ENCODE measurements at regions not wholly inside any gene's neighbourhood (a gene's known extent, or its start where the extent isn't known, plus 50 kb on each side); places are given as distances from the start of the nearest gene placed in this dataset.

DNA sequence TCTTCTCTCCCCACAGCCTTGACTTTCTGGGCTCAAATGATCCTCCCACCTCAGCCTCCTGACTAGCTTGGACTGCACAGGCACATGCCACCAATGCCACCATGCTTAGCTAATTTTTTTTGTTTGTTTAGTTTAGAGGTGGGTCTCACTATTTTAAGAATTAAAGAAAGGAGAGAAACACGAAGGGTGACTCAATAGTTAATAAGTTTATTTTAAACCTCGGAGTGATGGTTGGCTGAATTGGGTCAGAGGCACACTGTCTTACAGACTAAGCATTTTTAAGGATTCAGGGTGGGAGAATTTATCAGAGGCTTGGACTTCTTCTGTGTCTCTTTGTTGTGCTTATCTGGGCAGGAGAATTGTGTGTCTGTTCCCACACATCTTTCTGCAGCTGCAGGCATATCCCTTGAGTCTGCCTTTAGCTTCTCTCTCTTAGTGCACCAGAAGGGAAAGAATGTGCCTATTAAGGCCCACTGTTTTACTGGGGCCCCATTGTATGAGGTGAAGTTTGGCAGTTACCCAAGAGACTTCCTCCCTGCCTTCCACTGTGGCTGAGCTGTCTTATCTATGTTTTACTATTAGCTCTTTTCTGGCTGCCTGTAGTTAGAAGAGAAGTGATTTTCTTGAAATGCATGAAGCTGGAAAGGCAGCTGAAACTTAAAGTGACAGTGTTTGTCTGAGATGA, 2172.0 kb downstream of the TP53TG3F start:
- Histone ChIP-seq H3K27me3 (no peaks in the 10 kb centered on the region), H3K27ac (no peak overlapping the region), H3K4me3 (no peak overlapping the region), H3K9me3 (replicated peaks in 1 of 3) (peaks cover 0 to 2% (median 0%) of the 10 kb centered on the region in 3 donors), H3K36me3 (replicated peaks in 1 of 2) (no peaks in the 10 kb centered on the region), H3K4me1 (replicated peaks in 1 of 2) (no peaks in the 10 kb centered on the region)
- 18 to 29% (median 27%) methylated on average over 2 of the region's 2 CpGs for WGBS, 4 donors
- no peak for DNase-seq
- TF ChIP-seq, protein P1, sequence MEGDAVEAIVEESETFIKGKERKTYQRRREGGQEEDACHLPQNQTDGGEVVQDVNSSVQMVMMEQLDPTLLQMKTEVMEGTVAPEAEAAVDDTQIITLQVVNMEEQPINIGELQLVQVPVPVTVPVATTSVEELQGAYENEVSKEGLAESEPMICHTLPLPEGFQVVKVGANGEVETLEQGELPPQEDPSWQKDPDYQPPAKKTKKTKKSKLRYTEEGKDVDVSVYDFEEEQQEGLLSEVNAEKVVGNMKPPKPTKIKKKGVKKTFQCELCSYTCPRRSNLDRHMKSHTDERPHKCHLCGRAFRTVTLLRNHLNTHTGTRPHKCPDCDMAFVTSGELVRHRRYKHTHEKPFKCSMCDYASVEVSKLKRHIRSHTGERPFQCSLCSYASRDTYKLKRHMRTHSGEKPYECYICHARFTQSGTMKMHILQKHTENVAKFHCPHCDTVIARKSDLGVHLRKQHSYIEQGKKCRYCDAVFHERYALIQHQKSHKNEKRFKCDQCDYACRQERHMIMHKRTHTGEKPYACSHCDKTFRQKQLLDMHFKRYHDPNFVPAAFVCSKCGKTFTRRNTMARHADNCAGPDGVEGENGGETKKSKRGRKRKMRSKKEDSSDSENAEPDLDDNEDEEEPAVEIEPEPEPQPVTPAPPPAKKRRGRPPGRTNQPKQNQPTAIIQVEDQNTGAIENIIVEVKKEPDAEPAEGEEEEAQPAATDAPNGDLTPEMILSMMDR (IDR thresholded peaks at IDR 0.05), result no peak
- no peak for TF ChIP-seq POLR2A (IDR thresholded peaks at IDR 0.05)
- intact Hi-C loops (cut with DNase I), result no loop called here

DNA sequence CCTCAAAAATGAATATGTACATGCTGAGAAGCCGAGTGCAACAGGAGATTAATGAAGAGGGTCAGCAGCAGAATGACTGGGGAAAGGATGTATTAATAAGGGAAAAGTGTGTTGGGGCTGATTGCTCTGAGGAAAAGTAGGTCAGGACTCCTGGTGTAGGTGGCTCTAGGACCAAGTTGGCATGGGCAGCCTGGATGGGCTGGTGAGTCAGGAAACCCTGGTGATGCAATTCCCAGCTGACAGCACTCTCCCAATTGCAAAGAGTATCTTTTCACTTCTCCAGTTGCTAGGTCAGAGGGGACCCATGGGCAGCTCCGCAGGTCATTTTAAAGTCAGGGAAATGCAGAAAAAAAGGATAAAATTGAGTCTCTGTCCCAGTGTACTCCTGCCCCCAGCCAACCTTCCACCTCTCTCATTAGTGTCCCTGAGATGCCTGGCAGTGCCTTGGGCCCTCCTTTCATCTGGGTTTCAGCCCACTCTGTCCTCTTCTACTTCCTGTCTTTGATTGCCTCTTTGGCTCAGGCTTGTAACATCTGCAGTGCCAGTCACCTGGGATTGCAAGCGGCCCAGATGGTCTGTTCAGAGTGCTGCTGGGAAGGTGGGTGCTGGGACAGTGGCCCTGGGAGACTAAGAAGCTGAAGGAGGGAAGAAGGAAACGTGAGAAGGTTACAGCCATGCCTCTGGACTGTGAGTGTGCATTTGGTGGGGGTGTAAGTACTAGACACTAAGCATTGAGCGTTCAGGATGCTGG, 2177.2 kb downstream of the TP53TG3F start:
- WGBS, 4 donors, result 42 to 52% (median 44%) methylated on average over 5 of the region's 5 CpGs
- H3K27ac ChIP-seq, result no peak overlapping the region
- H3K4me3 ChIP-seq, result no peak overlapping the region
- no peaks in the 10 kb centered on the region for H3K27me3 ChIP-seq
- no peaks in the 10 kb centered on the region for H3K36me3 ChIP-seq (replicated peaks in 1 of 2)
- intact Hi-C loops (cut with DNase I), result no loop called here
- TF ChIP-seq, protein P1 (IDR thresholded peaks at IDR 0.05), result no peak
- no peak for TF ChIP-seq POLR2A (IDR thresholded peaks at IDR 0.05)
- no peaks in the 10 kb centered on the region for H3K4me1 ChIP-seq (replicated peaks in 1 of 2)
- no peak for DNase-seq
- H3K9me3 ChIP-seq (replicated peaks in 1 of 3), result peaks cover 0 to 2% (median 0%) of the 10 kb centered on the region in 3 donors

DNA sequence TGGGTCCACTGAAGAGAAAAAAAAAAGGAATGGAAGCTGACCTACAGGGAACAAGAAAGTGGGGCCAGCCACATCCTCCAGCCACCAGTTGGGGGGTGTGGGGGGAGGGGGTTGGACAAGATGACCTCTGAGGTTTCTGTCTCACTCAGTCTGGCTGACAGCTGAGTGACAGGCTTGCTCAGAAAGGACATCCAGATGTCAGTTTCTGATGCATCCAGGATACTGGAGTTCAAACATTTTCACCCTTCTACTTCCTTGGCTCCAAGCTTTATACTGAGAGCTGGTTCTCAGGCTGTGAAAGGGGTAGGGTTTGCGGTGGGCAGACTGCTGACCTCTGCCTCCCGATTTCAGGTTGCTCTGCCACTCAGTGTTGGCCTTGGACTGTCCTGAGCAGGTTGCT, 2178.3 kb downstream of the TP53TG3F start:
- TF ChIP-seq POLR2A (IDR thresholded peaks at IDR 0.05), result no peak
- TF ChIP-seq, protein P1 (IDR thresholded peaks at IDR 0.05), result no peak
- H3K36me3 ChIP-seq (replicated peaks in 1 of 2), result no peaks in the 10 kb centered on the region
- intact Hi-C loops (cut with DNase I), result no loop called here

DNA sequence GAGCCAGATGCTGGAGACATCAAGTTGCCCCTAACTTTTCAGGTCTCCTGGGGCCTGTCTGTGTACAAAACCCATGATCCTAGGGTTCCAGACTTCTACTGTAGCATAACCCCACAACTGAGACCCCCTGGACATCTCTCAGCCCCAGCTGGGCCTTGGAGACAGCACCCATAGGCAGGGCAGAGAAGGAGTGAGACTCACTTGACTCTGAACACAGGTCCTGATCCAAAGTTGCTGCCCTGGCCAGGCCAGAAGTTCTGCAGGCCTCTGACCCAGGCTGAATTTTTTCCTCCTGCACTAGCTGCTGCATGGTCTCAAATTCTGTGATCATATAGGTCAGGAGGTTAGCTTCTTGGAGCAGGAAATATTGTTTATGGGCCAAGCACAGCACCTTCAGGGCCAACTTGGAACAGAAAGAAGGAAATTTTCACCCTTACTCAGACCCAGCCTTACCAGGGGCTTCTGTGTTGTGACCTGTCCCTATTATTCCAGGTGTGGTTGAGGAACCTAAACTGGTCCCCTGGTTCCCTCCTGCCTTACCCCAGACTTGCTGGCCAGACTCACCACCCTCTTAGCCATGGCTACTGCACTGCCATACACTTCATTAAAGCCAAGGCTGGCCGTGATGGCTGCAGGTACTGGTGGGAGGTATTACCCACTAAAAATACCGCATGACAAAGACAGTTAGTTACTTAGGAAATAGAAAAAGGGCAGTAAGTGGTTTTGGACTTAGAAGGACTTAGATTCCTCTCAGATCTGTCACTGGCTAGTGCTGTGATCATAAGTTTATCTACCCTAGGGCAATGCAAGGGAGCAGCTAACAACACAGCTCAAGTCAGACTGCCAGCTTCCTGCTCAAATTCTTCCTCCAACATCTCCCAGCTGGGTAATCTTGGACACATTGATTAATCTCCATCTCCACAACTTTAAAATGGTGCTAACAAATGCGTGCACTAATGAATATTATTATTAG, 2180.1 kb downstream of the TP53TG3F start:
- 20 to 51% (median 39%) methylated on average over 3 of the region's 3 CpGs for WGBS, 4 donors
- no peak for TF ChIP-seq POLR2A (IDR thresholded peaks at IDR 0.05)
- TF ChIP-seq, protein P1 (IDR thresholded peaks at IDR 0.05), result no peak

More for the DNA sequence above, 2178.3 kb downstream of the TP53TG3F start:
- 39 to 50% (median 44%) methylated on average over 2 of the region's 2 CpGs for WGBS, 4 donors
- H3K4me3 ChIP-seq, result no peak overlapping the region
- H3K9me3 ChIP-seq (replicated peaks in 1 of 3), result peaks cover 0 to 2% (median 0%) of the 10 kb centered on the region in 3 donors
- H3K4me1 ChIP-seq (replicated peaks in 1 of 2), result no peaks in the 10 kb centered on the region
- no peak overlapping the region for H3K27ac ChIP-seq
- no peak for DNase-seq
- H3K27me3 ChIP-seq, result no peaks in the 10 kb centered on the region

More for the DNA sequence above, 2180.1 kb downstream of the TP53TG3F start:
- no peaks in the 10 kb centered on the region for H3K9me3 ChIP-seq (replicated peaks in 1 of 3)
- H3K27me3 ChIP-seq, result no peaks in the 10 kb centered on the region
- no peaks in the 10 kb centered on the region for H3K36me3 ChIP-seq (replicated peaks in 1 of 2)
- intact Hi-C loops (cut with DNase I), result no loop called here
- H3K4me1 ChIP-seq (replicated peaks in 1 of 2), result no peaks in the 10 kb centered on the region
- no peak for DNase-seq
- no peak overlapping the region for H3K27ac ChIP-seq
- H3K4me3 ChIP-seq, result no peak overlapping the region

Data from adrenal gland (tissue), 9 donors.